BLaER1 treated with 17β-estradiol and CSF1 and Interleukin-3, amounts not matched to agents 10 nM and 100 nM (cell line): ENCODE measurements at regions not wholly inside any gene's neighbourhood (a gene's known extent, or its start where the extent isn't known, plus 50 kb on each side); places are given as distances from the start of the nearest gene placed in this dataset.
"Not testable (repeated sequence)": the region's sequence is repeated elsewhere in the genome, so short reads cannot be mapped to it uniquely, and the experiment has no call there.

Experiments used
- H3K27ac ChIP-seq, 11 experiments: shearing (Covaris generic); formaldehyde crosslinking; 2 replicates each; pipeline ENCODE4 v1.8.1; 2022
- H3K27me3 ChIP-seq, 11 experiments: shearing (Covaris generic); formaldehyde crosslinking; 2 replicates each; pipeline ENCODE4 v1.8.1; 2022
- H3K36me3 ChIP-seq, 11 experiments: shearing (Covaris generic); formaldehyde crosslinking; 2 replicates each; pipeline ENCODE4 v1.8.1; 2022
- H3K4me1 ChIP-seq, 10 experiments: shearing (Covaris generic); formaldehyde crosslinking; 2 replicates each; pipeline ENCODE4 v1.8.1; 2022
- H3K4me2 ChIP-seq, 11 experiments: shearing (Covaris generic); formaldehyde crosslinking; 2 replicates each; pipeline ENCODE4 v1.8.1; 2022
- H3K4me3 ChIP-seq, 10 experiments: shearing (Covaris generic); formaldehyde crosslinking; 2 replicates each; pipeline ENCODE4 v1.8.1; 2022
- H3K9ac ChIP-seq, 11 experiments: shearing (Covaris generic); formaldehyde crosslinking; 2 replicates each; pipeline ENCODE4 v1.8.1; 2022
- H3K9me3 ChIP-seq, 11 experiments: shearing (Covaris generic); formaldehyde crosslinking; replicated peaks in 1 of 11; 2 replicates each; pipeline ENCODE4 v1.8.1; 2022
- H4K20me1 ChIP-seq, 11 experiments: shearing (Covaris generic); formaldehyde crosslinking; 2 replicates each; pipeline ENCODE4 v1.8.1; 2022
- Cebpa-rat ChIP-seq, 11 experiments: shearing (Covaris generic); IDR thresholded peaks; 2 replicates each; pipeline ENCODE4 v1.8.1; 2022

GRCh38 chr11:115990004-115990447 is 485.8 kb upstream of the CADM1 start:
- no peak for TF ChIP-seq Cebpa-rat (IDR thresholded peaks at IDR 0.05)
- Histone ChIP-seq H3K36me3 (no peaks in the 10 kb centered on the region), H3K4me3 (no peak overlapping the region), H3K27ac (no peak overlapping the region), H3K4me2 (no peak overlapping the region), H3K9ac (no peak overlapping the region), H3K27me3 (no peaks in the 10 kb centered on the region), H3K9me3 (no peaks in the 10 kb centered on the region), H4K20me1 (no peaks in the 10 kb centered on the region), H3K4me1 (no peaks in the 10 kb centered on the region)

GRCh38 chr11:115985896-115986295 is 481.7 kb upstream of the CADM1 start:
- H3K36me3 ChIP-seq: no peaks in the 10 kb centered on the region
- H3K4me2 ChIP-seq: no peak overlapping the region
- H3K9me3 ChIP-seq: no peaks in the 10 kb centered on the region
- no peaks in the 10 kb centered on the region for H3K4me1 ChIP-seq
- no peak for TF ChIP-seq Cebpa-rat (IDR thresholded peaks at IDR 0.05)
- no peaks in the 10 kb centered on the region for H4K20me1 ChIP-seq
- no peak overlapping the region for H3K4me3 ChIP-seq
- H3K9ac ChIP-seq: no peak overlapping the region
- H3K27ac ChIP-seq: no peak overlapping the region
- no peaks in the 10 kb centered on the region for H3K27me3 ChIP-seq

GRCh38 chr11:115984228-115984627 is 480.0 kb upstream of the CADM1 start:
- H3K4me3 ChIP-seq: no peak overlapping the region
- H3K4me1 ChIP-seq: no peaks in the 10 kb centered on the region; a peak in 2 of 20 replicates
- no peaks in the 10 kb centered on the region for H4K20me1 ChIP-seq
- H3K27ac ChIP-seq: no peak overlapping the region
- H3K9ac ChIP-seq: no peak overlapping the region
- no peaks in the 10 kb centered on the region for H3K36me3 ChIP-seq
- H3K27me3 ChIP-seq: no peaks in the 10 kb centered on the region
- H3K4me2 ChIP-seq: no peak overlapping the region
- H3K9me3 ChIP-seq: no peaks in the 10 kb centered on the region
- TF ChIP-seq Cebpa-rat (IDR thresholded peaks at IDR 0.05): no peak

GRCh38 chr11:115982666-115983065 is 478.5 kb upstream of the CADM1 start:
- no peak overlapping the region for H3K4me3 ChIP-seq
- no peaks in the 10 kb centered on the region for H4K20me1 ChIP-seq
- no peak for TF ChIP-seq Cebpa-rat (IDR thresholded peaks at IDR 0.05)
- no peak overlapping the region for H3K9ac ChIP-seq
- H3K27me3 ChIP-seq: no peaks in the 10 kb centered on the region
- H3K4me2 ChIP-seq: no peak overlapping the region
- H3K9me3 ChIP-seq: no peaks in the 10 kb centered on the region
- H3K4me1 ChIP-seq: no peaks in the 10 kb centered on the region; a peak in 2 of 20 replicates
- H3K27ac ChIP-seq: no peak overlapping the region
- no peaks in the 10 kb centered on the region for H3K36me3 ChIP-seq

- no peak overlapping the region for H3K4me2 ChIP-seq
- H3K27me3 ChIP-seq: no peaks in the 10 kb centered on the region
- H3K4me1 ChIP-seq: no peaks in the 10 kb centered on the region; a peak in 2 of 20 replicates
- H4K20me1 ChIP-seq: no peaks in the 10 kb centered on the region
- no peaks in the 10 kb centered on the region for H3K36me3 ChIP-seq
- H3K27ac ChIP-seq: no peak overlapping the region
- no peak overlapping the region for H3K9ac ChIP-seq
- no peaks in the 10 kb centered on the region for H3K9me3 ChIP-seq
- H3K4me3 ChIP-seq: no peak overlapping the region
- no peak for TF ChIP-seq Cebpa-rat (IDR thresholded peaks at IDR 0.05)
These were observed 477.7 kb upstream of the CADM1 start for GRCh38 chr11:115981814-115982471.

- Histone ChIP-seq H3K4me1 (no peaks in the 10 kb centered on the region; a peak in 2 of 20 replicates), H4K20me1 (no peaks in the 10 kb centered on the region), H3K4me2 (no peak overlapping the region), H3K36me3 (no peaks in the 10 kb centered on the region), H3K27ac (no peak overlapping the region), H3K9me3 (no peaks in the 10 kb centered on the region), H3K27me3 (no peaks in the 10 kb centered on the region), H3K4me3 (no peak overlapping the region), H3K9ac (no peak overlapping the region)
- TF ChIP-seq Cebpa-rat (IDR thresholded peaks at IDR 0.05): no peak
These were observed 476.9 kb upstream of the CADM1 start for GRCh38 chr11:115981104-115981481.

GRCh38 chr11:115980337-115981103 is 476.3 kb upstream of the CADM1 start:
- Histone ChIP-seq H4K20me1 (no peaks in the 10 kb centered on the region), H3K4me2 (no peak overlapping the region), H3K27ac (no peak overlapping the region), H3K9me3 (no peaks in the 10 kb centered on the region), H3K4me1 (no peaks in the 10 kb centered on the region; a peak in 2 of 20 replicates), H3K36me3 (no peaks in the 10 kb centered on the region), H3K27me3 (no peaks in the 10 kb centered on the region), H3K9ac (no peak overlapping the region), H3K4me3 (no peak overlapping the region)
- TF ChIP-seq Cebpa-rat (IDR thresholded peaks at IDR 0.05): no peak

- H3K27me3 ChIP-seq: no peaks in the 10 kb centered on the region
- no peaks in the 10 kb centered on the region for H3K36me3 ChIP-seq
- no peak for TF ChIP-seq Cebpa-rat (IDR thresholded peaks at IDR 0.05)
- H3K4me2 ChIP-seq: no peak overlapping the region
- H3K4me1 ChIP-seq: no peaks in the 10 kb centered on the region
- H3K27ac ChIP-seq: no peak overlapping the region
- H4K20me1 ChIP-seq: no peaks in the 10 kb centered on the region
- H3K9ac ChIP-seq: no peak overlapping the region
- H3K9me3 ChIP-seq: peaks cover 0 to 4% (median 0%) of the 10 kb centered on the region in 11 experiments; a peak in 1 of 22 replicates
- H3K4me3 ChIP-seq: no peak overlapping the region
These were observed 470.5 kb upstream of the CADM1 start for GRCh38 chr11:115974703-115975102.

GRCh38 chr11:115967203-115967602 is 463.0 kb upstream of the CADM1 start:
- not testable (repeated sequence) for H4K20me1 ChIP-seq, H3K27me3 ChIP-seq, H3K4me2 ChIP-seq, H3K4me1 ChIP-seq, H3K9me3 ChIP-seq, H3K27ac ChIP-seq, H3K36me3 ChIP-seq, H3K4me3 ChIP-seq, H3K9ac ChIP-seq
